Natural killer cell treated with Interleukin-12 subunit alpha and Interleukin-12 subunit beta and Interleukin-15 and Interleukin-18, amount 100 ng/mL, for 72 hours (primary cell): ENCODE measurements at regions not wholly inside any gene's neighbourhood (a gene's known extent, or its start where the extent isn't known, plus 50 kb on each side); places are given as distances from the start of the nearest gene placed in this dataset.
"Not testable (repeated sequence)": the region's sequence is repeated elsewhere in the genome, so short reads cannot be mapped to it uniquely, and the experiment has no call there.

ENCODE experiments used
- ATAC-seq, 2 donors: fragments of 150-1000 bp; cut with Tn5 transposase in 1 of 2; sonication (Bioruptor Pico), chemical (Tn5 transposase) in 1 of 2; 2 replicates each; pipeline ENCODE4 v1.10.0; 2021
- DNase-seq: peaks from one replicate; pipeline ENCODE4 v3.0.0; 2022; ENCODE audit warnings: low spot score
- H3K27ac Mint-ChIP-seq, 2 donors: 1 replicate in 1 of 2; 2 replicates in 1 of 2; pipeline ENCODE4 v1.8.0; 2022; ENCODE audit warnings: mixed read lengths in 2 of 2, mild to moderate bottlenecking in 1 of 2, moderate library complexity in 1 of 2
- H3K27me3 Mint-ChIP-seq, 2 donors: 1 replicate in 1 of 2; 2 replicates in 1 of 2; pipeline ENCODE4 v1.8.0; 2022; ENCODE audit warnings: mixed read lengths in 2 of 2
- H3K36me3 Mint-ChIP-seq: one replicate; pipeline ENCODE4 v1.8.0; 2022; ENCODE audit warnings: mixed read lengths
- H3K4me1 Mint-ChIP-seq, 2 donors: 1 replicate in 1 of 2; 2 replicates in 1 of 2; pipeline ENCODE4 v1.8.0; 2022; ENCODE audit warnings: low read depth in 2 of 2, mixed read lengths in 2 of 2, mild to moderate bottlenecking in 1 of 2
- H3K4me3 Mint-ChIP-seq: one replicate; pipeline ENCODE4 v1.8.0; 2022; ENCODE audit warnings: mixed read lengths
- H3K9me3 Mint-ChIP-seq: 2 replicates; pipeline ENCODE4 v1.8.0; 2022; ENCODE audit warnings: mixed read lengths

DNA sequence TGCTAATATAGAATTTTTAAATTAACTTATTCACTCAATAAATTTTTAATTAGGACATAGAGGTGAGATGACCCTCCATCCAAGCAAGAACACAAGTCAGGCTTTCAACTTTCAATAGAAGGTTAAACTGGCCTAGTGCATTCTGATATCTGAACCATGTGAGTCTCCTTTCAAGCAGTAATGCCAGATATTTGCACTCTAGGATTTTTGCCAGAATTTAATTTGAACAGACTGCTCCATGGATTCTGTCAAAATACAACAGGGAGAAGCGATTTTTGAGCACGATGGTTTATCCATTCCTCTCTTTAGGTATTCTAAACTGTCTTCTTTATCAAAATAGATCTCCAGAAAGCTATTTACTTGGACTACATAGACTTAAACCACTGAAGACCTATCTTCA is 72.0 kb upstream of the DCLK2 start:
- H3K27me3 Mint-ChIP-seq = peaks cover 6 to 13% of the 10 kb centered on the region in 2 donors
- H3K4me3 Mint-ChIP-seq = no peak overlapping the region
- H3K36me3 Mint-ChIP-seq = no peaks in the 10 kb centered on the region
- H3K9me3 Mint-ChIP-seq = no peaks in the 10 kb centered on the region
- no peak for ATAC-seq
- H3K27ac Mint-ChIP-seq = no peak overlapping the region
- H3K4me1 Mint-ChIP-seq = no peaks in the 10 kb centered on the region
- no peak for DNase-seq

DNA sequence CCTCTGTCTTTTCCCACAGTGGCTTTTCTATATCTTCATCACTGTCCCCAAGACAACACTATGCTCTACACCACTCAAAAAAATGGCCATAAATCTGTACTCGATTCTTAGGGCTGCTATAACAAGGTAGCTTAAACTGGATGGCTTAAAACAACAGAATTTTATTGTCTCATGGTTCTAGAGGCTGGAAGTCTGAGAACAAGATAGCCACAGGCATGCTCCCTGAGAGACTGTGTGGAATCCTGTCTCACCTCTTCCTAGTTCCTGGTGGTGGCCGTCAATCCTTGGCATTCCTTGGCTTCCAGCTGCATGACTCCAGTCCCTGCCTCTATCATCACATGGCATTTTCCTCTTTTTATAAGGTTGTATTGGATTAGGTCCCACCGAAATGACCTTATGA is 70.7 kb upstream of the DCLK2 start:
- peaks cover 6 to 13% of the 10 kb centered on the region in 2 donors for H3K27me3 Mint-ChIP-seq
- ATAC-seq = no peak
- H3K36me3 Mint-ChIP-seq = no peaks in the 10 kb centered on the region
- DNase-seq = no peak
- H3K9me3 Mint-ChIP-seq = no peaks in the 10 kb centered on the region
- H3K4me1 Mint-ChIP-seq = no peaks in the 10 kb centered on the region
- H3K4me3 Mint-ChIP-seq = no peak overlapping the region
- no peak overlapping the region for H3K27ac Mint-ChIP-seq

DNA sequence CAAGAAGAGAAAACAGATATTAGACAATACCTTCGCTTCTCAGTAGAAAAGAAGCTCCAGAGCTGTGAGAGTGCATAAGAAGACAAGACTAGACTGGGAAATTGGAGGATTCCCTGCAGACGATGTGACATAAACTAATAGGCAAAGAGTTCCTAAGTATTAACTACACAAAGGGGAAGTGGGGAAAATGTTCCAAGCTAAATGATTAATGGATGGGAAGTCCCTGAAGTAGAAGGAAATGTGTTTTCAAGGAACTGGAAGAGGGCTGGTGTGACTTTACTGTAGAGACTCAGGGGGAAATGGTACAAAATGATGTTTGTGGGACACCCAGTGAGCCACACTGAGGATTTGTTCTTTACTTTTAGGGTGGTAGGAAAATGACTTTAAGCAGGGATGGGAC is 69.7 kb upstream of the DCLK2 start:
- DNase-seq (no peak), ATAC-seq (no peak)
- Mint-ChIP-seq H3K27me3 (peaks cover 3 to 8% of the 10 kb centered on the region in 2 donors), H3K27ac (no peak overlapping the region), H3K4me1 (no peaks in the 10 kb centered on the region), H3K4me3 (no peak overlapping the region), H3K36me3 (no peaks in the 10 kb centered on the region), H3K9me3 (no peaks in the 10 kb centered on the region)

DNA sequence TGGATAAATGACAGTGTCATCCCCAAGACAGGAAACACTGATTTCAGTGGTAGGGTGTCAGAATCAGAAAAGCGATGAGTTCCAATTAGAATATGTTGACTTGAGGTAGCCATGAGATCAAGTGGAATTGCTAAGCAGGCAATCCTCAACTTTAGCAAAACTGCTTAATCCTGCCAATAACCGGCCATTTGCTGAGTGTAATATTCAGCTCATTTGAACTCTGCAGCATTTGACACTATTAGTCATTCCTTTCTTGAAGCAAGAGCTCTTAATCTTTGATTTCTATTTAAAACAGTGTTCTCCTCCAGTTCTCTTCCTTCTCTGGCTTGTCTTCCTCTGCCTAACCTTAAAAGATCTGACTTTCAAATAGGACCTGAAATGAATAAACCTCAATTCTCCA is 68.7 kb upstream of the DCLK2 start:
- no peak for ATAC-seq
- Mint-ChIP-seq H3K27ac (no peak overlapping the region), H3K9me3 (no peaks in the 10 kb centered on the region), H3K36me3 (no peaks in the 10 kb centered on the region), H3K27me3 (peaks cover 3 to 6% of the 10 kb centered on the region in 2 donors), H3K4me1 (no peaks in the 10 kb centered on the region), H3K4me3 (no peak overlapping the region)
- DNase-seq = no peak

- H3K9me3 Mint-ChIP-seq = no peaks in the 10 kb centered on the region
- no peaks in the 10 kb centered on the region for H3K36me3 Mint-ChIP-seq
- no peak for ATAC-seq
- peaks cover 2 to 7% of the 10 kb centered on the region in 2 donors for H3K27me3 Mint-ChIP-seq
- no peaks in the 10 kb centered on the region for H3K4me1 Mint-ChIP-seq
- no peak overlapping the region for H3K27ac Mint-ChIP-seq
- H3K4me3 Mint-ChIP-seq = no peak overlapping the region
- DNase-seq = no peak
Measured at GRCh38 chr4:150010525-150011126, 67.6 kb upstream of the DCLK2 start.

GRCh38 chr4:150012851-150013360 is 65.3 kb upstream of the DCLK2 start:
- ATAC-seq (no peak), DNase-seq (no peak)
- Mint-ChIP-seq H3K4me3 (no peak overlapping the region), H3K27me3 (peaks cover 0 to 18% of the 10 kb centered on the region in 2 donors), H3K36me3 (no peaks in the 10 kb centered on the region), H3K9me3 (peaks cover 3% of the 10 kb centered on the region), H3K4me1 (no peaks in the 10 kb centered on the region), H3K27ac (no peak overlapping the region)

DNA sequence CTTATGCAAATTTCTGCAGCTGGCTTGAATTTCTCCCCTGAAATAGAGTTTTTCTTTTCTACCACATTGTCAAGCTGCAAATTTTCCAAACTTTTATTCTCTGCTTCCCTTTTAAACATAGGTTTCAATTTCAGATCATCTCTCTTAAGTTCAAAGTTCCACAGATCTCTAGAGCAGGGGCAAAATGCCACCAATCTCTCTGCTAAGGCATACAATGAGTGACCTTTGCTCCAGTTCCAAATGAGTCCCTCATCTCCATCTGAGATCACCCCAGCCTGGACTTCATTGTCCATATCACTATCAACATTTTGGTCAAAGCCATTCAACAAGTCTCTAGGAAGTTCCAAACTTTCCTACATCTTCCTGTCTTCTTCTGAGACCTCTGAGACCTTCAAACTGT is 62.3 kb upstream of the DCLK2 start:
- not testable (repeated sequence) for H3K4me3 Mint-ChIP-seq, H3K27ac Mint-ChIP-seq, H3K9me3 Mint-ChIP-seq, H3K36me3 Mint-ChIP-seq, ATAC-seq, DNase-seq, H3K4me1 Mint-ChIP-seq
- peaks cover 0 to 18% of the 10 kb centered on the region in 2 donors for H3K27me3 Mint-ChIP-seq

DNA sequence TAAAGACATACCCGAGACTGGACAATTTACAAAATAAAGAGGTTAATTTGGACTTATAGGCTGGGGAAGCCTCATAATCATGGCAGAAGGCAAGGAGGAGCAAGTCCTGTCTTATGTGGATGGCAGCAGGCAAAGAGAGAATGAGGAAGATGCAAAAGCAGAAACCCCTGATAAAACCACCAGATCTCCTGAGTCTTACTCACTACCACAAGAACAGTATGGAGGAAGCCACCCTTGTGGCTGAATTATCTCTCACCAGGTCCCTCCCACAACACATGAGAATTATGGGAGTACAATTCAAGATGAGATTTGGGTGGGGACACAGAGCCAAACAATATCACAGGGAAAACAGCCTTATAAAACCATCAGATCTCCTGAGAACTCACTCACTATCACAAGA is 61.6 kb upstream of the DCLK2 start:
- not testable (repeated sequence) for ATAC-seq, H3K27ac Mint-ChIP-seq, H3K4me3 Mint-ChIP-seq, H3K9me3 Mint-ChIP-seq, H3K4me1 Mint-ChIP-seq, H3K36me3 Mint-ChIP-seq, DNase-seq
- peaks cover 0 to 18% of the 10 kb centered on the region in 2 donors for H3K27me3 Mint-ChIP-seq

DNA sequence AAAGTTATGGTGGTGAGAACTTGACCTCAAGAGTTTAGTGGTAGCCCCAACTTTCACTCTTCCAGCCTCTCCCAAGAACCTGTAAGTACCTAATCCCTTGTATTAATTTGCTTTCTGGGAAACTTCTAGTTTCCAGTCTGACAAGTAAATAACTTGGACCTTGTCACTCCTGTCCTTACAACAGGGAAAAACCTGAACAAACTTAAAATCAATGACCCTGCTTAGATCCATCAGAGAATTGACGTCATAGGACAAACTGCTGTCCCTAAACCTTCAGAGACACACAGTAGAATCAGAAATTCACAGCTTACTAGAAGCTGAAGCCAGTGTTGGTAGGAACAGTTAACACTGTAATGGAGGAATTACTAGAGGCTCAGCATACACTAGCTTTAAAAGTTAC is 60.0 kb upstream of the DCLK2 start:
- ATAC-seq = no peak
- DNase-seq = no peak
- peaks cover 3 to 27% of the 10 kb centered on the region in 2 donors for H3K27me3 Mint-ChIP-seq
- H3K27ac Mint-ChIP-seq = no peak overlapping the region
- H3K4me1 Mint-ChIP-seq = no peaks in the 10 kb centered on the region
- H3K36me3 Mint-ChIP-seq = no peaks in the 10 kb centered on the region
- peaks cover 3% of the 10 kb centered on the region for H3K9me3 Mint-ChIP-seq
- H3K4me3 Mint-ChIP-seq = no peak overlapping the region

- DNase-seq (no peak), ATAC-seq (no peak)
- Mint-ChIP-seq H3K4me3 (no peak overlapping the region), H3K4me1 (no peaks in the 10 kb centered on the region), H3K36me3 (no peaks in the 10 kb centered on the region), H3K27ac (no peak overlapping the region), H3K9me3 (peaks cover 11% of the 10 kb centered on the region), H3K27me3 (peaks cover 3 to 18% of the 10 kb centered on the region in 2 donors)
Measured at GRCh38 chr4:150021483-150021882, 56.8 kb upstream of the DCLK2 start.

DNA sequence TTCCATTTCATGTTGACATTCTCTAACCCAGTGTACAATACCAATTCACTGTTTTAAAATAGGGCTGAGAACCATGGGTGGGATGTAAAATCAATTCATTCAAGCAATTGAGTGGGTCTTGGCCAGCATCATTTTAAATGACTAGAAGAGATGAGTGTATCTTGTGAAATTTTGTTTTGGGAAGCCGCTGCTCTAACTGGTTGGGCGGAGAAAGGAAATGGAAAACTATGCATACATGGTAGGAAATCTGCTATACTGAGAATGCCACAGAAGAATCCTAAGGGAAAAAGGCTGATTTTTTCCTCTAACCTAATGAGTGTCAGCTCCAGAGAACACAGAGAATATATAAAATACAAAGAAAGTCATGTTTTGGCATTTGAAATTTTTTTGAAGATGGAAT is 54.8 kb upstream of the DCLK2 start:
- no peak for DNase-seq
- Mint-ChIP-seq H3K36me3 (no peaks in the 10 kb centered on the region), H3K4me3 (no peak overlapping the region), H3K27me3 (peaks cover 3 to 8% of the 10 kb centered on the region in 2 donors), H3K9me3 (peaks cover 17% of the 10 kb centered on the region), H3K4me1 (no peaks in the 10 kb centered on the region), H3K27ac (no peak overlapping the region)
- ATAC-seq = no peak

DNA sequence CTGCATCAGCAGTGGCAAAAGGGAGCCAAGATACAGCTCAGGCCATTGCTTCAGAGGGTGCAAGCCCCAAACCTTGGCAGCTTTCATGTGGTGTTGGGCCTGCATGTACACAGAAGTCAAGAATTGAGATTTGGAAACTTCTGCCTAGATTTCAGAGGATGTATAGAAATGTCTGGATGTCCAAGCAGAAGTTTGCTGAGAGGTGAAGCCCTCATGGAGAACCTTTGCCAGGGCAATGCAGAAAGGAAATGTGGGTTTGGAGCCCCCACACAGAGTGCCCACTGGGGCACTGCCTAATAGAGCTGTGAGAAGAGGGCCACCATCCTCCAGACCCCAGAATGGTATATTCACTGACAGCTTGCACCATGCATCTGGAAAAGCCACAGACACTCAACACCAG is 51.3 kb upstream of the DCLK2 start:
- H3K4me1 Mint-ChIP-seq = not testable (repeated sequence)

More for the DNA sequence above, 51.3 kb upstream of the DCLK2 start:
- H3K36me3 Mint-ChIP-seq, H3K27me3 Mint-ChIP-seq, DNase-seq, ATAC-seq, H3K27ac Mint-ChIP-seq, H3K4me3 Mint-ChIP-seq: not testable (repeated sequence)
- H3K9me3 Mint-ChIP-seq = peaks cover 17% of the 10 kb centered on the region
